ACC112 (cell line): ENCODE measurements at regions not wholly inside any gene's neighbourhood (a gene's known extent, or its start where the extent isn't known, plus 50 kb on each side); places are given as distances from the start of the nearest gene placed in this dataset.

Experiments used
- H2AFZ ChIP-seq: fragments of 200-600 bp; sonication (generic); one replicate; pipeline ENCODE4 v1.6.0; 2017; ENCODE audit warnings: antibody characterized with exemption, low read length; ENCODE audit not compliant: unreplicated experiment
- H3K27ac ChIP-seq: fragments of 200-600 bp; sonication (generic); 2 replicates; pipeline ENCODE4 v1.5.1; 2014; ENCODE audit warnings: low read depth, mild to moderate bottlenecking, antibody characterized with exemption, low read length, moderate library complexity
- H3K27me3 ChIP-seq: fragments of 200-600 bp; sonication (generic); 2 replicates; pipeline ENCODE4 v1.6.1; 2014; ENCODE audit warnings: mild to moderate bottlenecking, antibody characterized with exemption, low read length, moderate library complexity, mixed read lengths; ENCODE audit not compliant: insufficient read depth
- H3K36me3 ChIP-seq: fragments of 200-600 bp; sonication (generic); 2 replicates; pipeline ENCODE4 v1.6.1; 2016; ENCODE audit warnings: mild to moderate bottlenecking, antibody characterized with exemption, low read length, moderate library complexity, mixed read lengths; ENCODE audit not compliant: insufficient read depth
- H3K4me1 ChIP-seq: fragments of 200-600 bp; sonication (generic); one replicate; pipeline ENCODE4 v1.6.1; 2016; ENCODE audit warnings: low read length, mixed read lengths; ENCODE audit not compliant: insufficient read depth, unreplicated experiment, control insufficient read depth
- H3K4me3 ChIP-seq: fragments of 200-600 bp; sonication (generic); 2 replicates; pipeline ENCODE4 v1.5.1; 2014; ENCODE audit warnings: mild to moderate bottlenecking, low read depth, low read length
- H3K79me2 ChIP-seq: fragments of 200-600 bp; sonication (generic); one replicate; pipeline ENCODE4 v1.6.0; 2016; ENCODE audit warnings: low read length; ENCODE audit not compliant: control insufficient read depth, unreplicated experiment, insufficient read depth

GRCh38 chr17:54255696-54256095 is 433.0 kb downstream of the KIF2B start:
- no peaks in the 10 kb centered on the region for H3K27me3 ChIP-seq
- no peak overlapping the region for H2AFZ ChIP-seq
- H3K4me1 ChIP-seq, result no peaks in the 10 kb centered on the region
- no peaks in the 10 kb centered on the region for H3K79me2 ChIP-seq
- H3K36me3 ChIP-seq, result no peaks in the 10 kb centered on the region
- H3K4me3 ChIP-seq, result no peak overlapping the region
- H3K27ac ChIP-seq, result no peak overlapping the region

- Histone ChIP-seq H3K4me1 (no peaks in the 10 kb centered on the region), H3K27ac (no peak overlapping the region), H3K27me3 (no peaks in the 10 kb centered on the region), H2AFZ (no peak overlapping the region), H3K79me2 (no peaks in the 10 kb centered on the region), H3K4me3 (no peak overlapping the region), H3K36me3 (no peaks in the 10 kb centered on the region)
Measured at GRCh38 chr17:54256401-54256929, 433.7 kb downstream of the KIF2B start.

GRCh38 chr17:54257440-54257839 is 434.7 kb downstream of the KIF2B start:
- H3K36me3 ChIP-seq, result no peaks in the 10 kb centered on the region
- no peaks in the 10 kb centered on the region for H3K4me1 ChIP-seq
- no peak overlapping the region for H3K27ac ChIP-seq
- H3K79me2 ChIP-seq, result no peaks in the 10 kb centered on the region
- H2AFZ ChIP-seq, result no peak overlapping the region
- no peaks in the 10 kb centered on the region for H3K27me3 ChIP-seq
- H3K4me3 ChIP-seq, result no peak overlapping the region

- no peaks in the 10 kb centered on the region for H3K27me3 ChIP-seq
- no peak overlapping the region for H2AFZ ChIP-seq
- no peaks in the 10 kb centered on the region for H3K4me1 ChIP-seq
- H3K79me2 ChIP-seq, result no peaks in the 10 kb centered on the region
- no peaks in the 10 kb centered on the region for H3K36me3 ChIP-seq
- H3K4me3 ChIP-seq, result no peak overlapping the region
- no peak overlapping the region for H3K27ac ChIP-seq
Measured at GRCh38 chr17:54259476-54259875, 436.7 kb downstream of the KIF2B start.

- Histone ChIP-seq H3K27me3 (no peaks in the 10 kb centered on the region), H2AFZ (no peak overlapping the region), H3K4me1 (no peaks in the 10 kb centered on the region), H3K27ac (no peak overlapping the region), H3K36me3 (no peaks in the 10 kb centered on the region), H3K4me3 (no peak overlapping the region), H3K79me2 (no peaks in the 10 kb centered on the region)
Measured at GRCh38 chr17:54261465-54261864, 438.7 kb downstream of the KIF2B start.

- H3K4me3 ChIP-seq, result no peak overlapping the region
- H3K27ac ChIP-seq, result no peak overlapping the region
- H3K4me1 ChIP-seq, result no peaks in the 10 kb centered on the region
- H3K27me3 ChIP-seq, result no peaks in the 10 kb centered on the region
- H3K36me3 ChIP-seq, result no peaks in the 10 kb centered on the region
- no peak overlapping the region for H2AFZ ChIP-seq
- H3K79me2 ChIP-seq, result no peaks in the 10 kb centered on the region
Measured at GRCh38 chr17:54269881-54270280, 447.2 kb downstream of the KIF2B start.

- H3K36me3 ChIP-seq, result no peaks in the 10 kb centered on the region
Measured at GRCh38 chr17:54270499-54270898, 447.8 kb downstream of the KIF2B start.

GRCh38 chr17:54277868-54278267 is 455.1 kb downstream of the KIF2B start:
- Histone ChIP-seq H3K27me3 (no peaks in the 10 kb centered on the region), H3K4me3 (no peak overlapping the region), H3K4me1 (no peaks in the 10 kb centered on the region), H3K27ac (no peak overlapping the region), H3K79me2 (no peaks in the 10 kb centered on the region), H3K36me3 (no peaks in the 10 kb centered on the region), H2AFZ (no peak overlapping the region)

More at GRCh38 chr17:54270499-54270898, 447.8 kb downstream of the KIF2B start:
- Histone ChIP-seq H3K4me3 (no peak overlapping the region), H3K4me1 (no peaks in the 10 kb centered on the region), H3K79me2 (no peaks in the 10 kb centered on the region), H3K27me3 (no peaks in the 10 kb centered on the region), H2AFZ (no peak overlapping the region), H3K27ac (no peak overlapping the region)

GRCh38 chr17:54280741-54281140 is 458.0 kb downstream of the KIF2B start:
- Histone ChIP-seq H2AFZ (no peak overlapping the region), H3K36me3 (no peaks in the 10 kb centered on the region), H3K4me1 (no peaks in the 10 kb centered on the region), H3K27ac (no peak overlapping the region), H3K4me3 (no peak overlapping the region), H3K27me3 (no peaks in the 10 kb centered on the region), H3K79me2 (no peaks in the 10 kb centered on the region)

GRCh38 chr17:54282886-54283285 is 460.2 kb downstream of the KIF2B start:
- no peak overlapping the region for H2AFZ ChIP-seq
- H3K36me3 ChIP-seq, result no peaks in the 10 kb centered on the region
- no peaks in the 10 kb centered on the region for H3K4me1 ChIP-seq
- no peaks in the 10 kb centered on the region for H3K79me2 ChIP-seq
- H3K27me3 ChIP-seq, result no peaks in the 10 kb centered on the region
- no peak overlapping the region for H3K4me3 ChIP-seq
- H3K27ac ChIP-seq, result no peak overlapping the region

GRCh38 chr17:54307351-54307750 is 484.6 kb downstream of the KIF2B start:
- H3K4me3 ChIP-seq, result no peak overlapping the region

More at GRCh38 chr17:54307351-54307750, 484.6 kb downstream of the KIF2B start:
- Histone ChIP-seq H2AFZ (no peak overlapping the region), H3K27me3 (no peaks in the 10 kb centered on the region), H3K79me2 (no peaks in the 10 kb centered on the region), H3K27ac (no peak overlapping the region), H3K4me1 (no peaks in the 10 kb centered on the region), H3K36me3 (no peaks in the 10 kb centered on the region)
